ENCODE measurements at regions not wholly inside any gene's neighbourhood (a gene's known extent, or its start where the extent isn't known, plus 50 kb on each side); places are given as distances from the start of the nearest gene placed in this dataset.

- Histone ChIP-seq H3K4me3 (ENCODE audit: low read depth, low read length, poor library complexity, severe bottlenecking) (no peak overlapping the region), H3K9me3 (ENCODE audit: low read depth, low read length, poor library complexity, severe bottlenecking) (no peaks in the 10 kb centered on the region), H3K27ac (ENCODE audit: low read depth, low read length, poor library complexity, severe bottlenecking) (no peak overlapping the region), H3K36me3 (ENCODE audit: insufficient read depth, low read length, poor library complexity, severe bottlenecking) (no peaks in the 10 kb centered on the region), H3K4me1 (ENCODE audit: insufficient read depth, low read length, poor library complexity, severe bottlenecking) (no peaks in the 10 kb centered on the region), H3K27me3 (replicated peaks; ENCODE audit: insufficient read depth, low read depth, low read length, poor library complexity) (no peaks in the 10 kb centered on the region)
- no TSS peak for BruUV-seq (replicated peaks)
- ChIA-PET POLR2A (ENCODE audit: low non-redundant PET) (no interaction called here), CTCF (no interaction called here)
- intact Hi-C loops (cut with micrococcal nuclease; ENCODE audit: unreplicated experiment), result no loop called here
- no peak for DNase-seq (ENCODE audit: low spot score)
- TF ChIP-seq CTCF (conservative IDR thresholded peaks at IDR 0.05; ENCODE audit: low read depth, low read length) (no peak), EZH2 (IDR thresholded peaks at IDR 0.05; ENCODE audit: borderline replicate concordance, low read depth, low read length, poor library complexity, severe bottlenecking) (no peak)
These were observed 887.8 kb downstream of the TRHDE start for GRCh38 chr12:73159954-73160353.

- Histone ChIP-seq H3K4me3 (ENCODE audit: low read depth, low read length, poor library complexity, severe bottlenecking) (no peak overlapping the region), H3K27me3 (replicated peaks; ENCODE audit: insufficient read depth, low read depth, low read length, poor library complexity) (no peaks in the 10 kb centered on the region), H3K27ac (ENCODE audit: low read depth, low read length, poor library complexity, severe bottlenecking) (no peak overlapping the region), H3K9me3 (ENCODE audit: low read depth, low read length, poor library complexity, severe bottlenecking) (no peaks in the 10 kb centered on the region), H3K36me3 (ENCODE audit: insufficient read depth, low read length, poor library complexity, severe bottlenecking) (no peaks in the 10 kb centered on the region), H3K4me1 (ENCODE audit: insufficient read depth, low read length, poor library complexity, severe bottlenecking) (no peaks in the 10 kb centered on the region)
- CTCF ChIA-PET, result no interaction called here
- POLR2A ChIA-PET (ENCODE audit: low non-redundant PET), result no interaction called here
- DNase-seq (ENCODE audit: low spot score), result no peak
- intact Hi-C loops (cut with micrococcal nuclease; ENCODE audit: unreplicated experiment), result no loop called here
- no TSS peak for BruUV-seq (replicated peaks)
- TF ChIP-seq EZH2 (IDR thresholded peaks at IDR 0.05; ENCODE audit: borderline replicate concordance, low read depth, low read length, poor library complexity, severe bottlenecking) (no peak), CTCF (conservative IDR thresholded peaks at IDR 0.05; ENCODE audit: low read depth, low read length) (no peak)
These were observed 889.8 kb downstream of the TRHDE start for GRCh38 chr12:73161970-73162369.

- H3K27ac ChIP-seq (ENCODE audit: low read depth, low read length, poor library complexity, severe bottlenecking), result no peak overlapping the region
- no peak for DNase-seq (ENCODE audit: low spot score)
- H3K4me1 ChIP-seq (ENCODE audit: insufficient read depth, low read length, poor library complexity, severe bottlenecking), result no peaks in the 10 kb centered on the region
- POLR2A ChIA-PET (ENCODE audit: low non-redundant PET), result no interaction called here
- intact Hi-C loops (cut with micrococcal nuclease; ENCODE audit: unreplicated experiment), result no loop called here
- peaks cover 9% of the 10 kb centered on the region for H3K9me3 ChIP-seq (ENCODE audit: low read depth, low read length, poor library complexity, severe bottlenecking)
- TF ChIP-seq CTCF (conservative IDR thresholded peaks at IDR 0.05; ENCODE audit: low read depth, low read length) (no peak), EZH2 (IDR thresholded peaks at IDR 0.05; ENCODE audit: borderline replicate concordance, low read depth, low read length, poor library complexity, severe bottlenecking) (no peak)
- no peak overlapping the region for H3K4me3 ChIP-seq (ENCODE audit: low read depth, low read length, poor library complexity, severe bottlenecking)
- CTCF ChIA-PET, result no interaction called here
- H3K36me3 ChIP-seq (ENCODE audit: insufficient read depth, low read length, poor library complexity, severe bottlenecking), result no peaks in the 10 kb centered on the region
- no peaks in the 10 kb centered on the region for H3K27me3 ChIP-seq (replicated peaks; ENCODE audit: insufficient read depth, low read depth, low read length, poor library complexity)
- no TSS peak for BruUV-seq (replicated peaks)
These were observed 908.6 kb downstream of the TRHDE start for GRCh38 chr12:73180734-73181133.

Measured in A673 (cell line).